ENCODE measurements at regions not wholly inside any gene's neighbourhood (a gene's known extent, or its start where the extent isn't known, plus 50 kb on each side); places are given as distances from the start of the nearest gene placed in this dataset.

- Histone ChIP-seq H3K9me3 (no peaks in the 10 kb centered on the region), H3K27ac (no peak overlapping the region), H3K4me1 (no peaks in the 10 kb centered on the region), H3K27me3 (no peaks in the 10 kb centered on the region), H3K36me3 (no peaks in the 10 kb centered on the region), H3K4me3 (replicated peaks in 1 of 3) (no peak overlapping the region)
- DNase-seq, result no peak
- 75 to 85% methylated on average over 17 of the region's 17 CpGs for WGBS, 2 donors
- TF ChIP-seq CTCF (IDR thresholded peaks at IDR 0.05) (no peak), POLR2A (IDR thresholded peaks at IDR 0.05) (no peak)
- intact Hi-C loops (cut with DNase I), result no loop called here
These were observed 337.0 kb downstream of the EIPR1 start for GRCh38 chr2:3040496-3041140.

GRCh38 chr2:3040066-3040428 lies 337.6 kb downstream of the EIPR1 start:
- Histone ChIP-seq H3K9me3 (no peaks in the 10 kb centered on the region), H3K36me3 (no peaks in the 10 kb centered on the region), H3K27me3 (no peaks in the 10 kb centered on the region), H3K4me1 (no peaks in the 10 kb centered on the region), H3K27ac (no peak overlapping the region), H3K4me3 (replicated peaks in 1 of 3) (no peak overlapping the region)
- no peak for DNase-seq
- no peak for TF ChIP-seq CTCF (IDR thresholded peaks at IDR 0.05)
- TF ChIP-seq POLR2A (IDR thresholded peaks at IDR 0.05), result no peak
- intact Hi-C loops (cut with DNase I), result no loop called here
- 85 to 89% methylated on average over 2 of the region's 2 CpGs for WGBS, 2 donors

- H3K27ac ChIP-seq, result no peak overlapping the region
- H3K4me3 ChIP-seq (replicated peaks in 1 of 3), result no peak overlapping the region
- 88 to 92% methylated on average over 15 to 16 of the region's 16 CpGs for WGBS, 2 donors
- intact Hi-C loops (cut with DNase I), result no loop called here
- no peak for DNase-seq
- no peaks in the 10 kb centered on the region for H3K27me3 ChIP-seq
- H3K4me1 ChIP-seq, result no peaks in the 10 kb centered on the region
- TF ChIP-seq POLR2A (IDR thresholded peaks at IDR 0.05) (no peak), CTCF (IDR thresholded peaks at IDR 0.05) (no peak)
- H3K9me3 ChIP-seq, result no peaks in the 10 kb centered on the region
- H3K36me3 ChIP-seq, result no peaks in the 10 kb centered on the region
These were observed 338.2 kb downstream of the EIPR1 start for GRCh38 chr2:3039188-3040065.

GRCh38 chr2:3038636-3039035 lies 339.0 kb downstream of the EIPR1 start:
- no peak overlapping the region for H3K4me3 ChIP-seq (replicated peaks in 1 of 3)
- DNase-seq, result no peak
- TF ChIP-seq CTCF (IDR thresholded peaks at IDR 0.05) (no peak), POLR2A (IDR thresholded peaks at IDR 0.05) (no peak)
- no peaks in the 10 kb centered on the region for H3K9me3 ChIP-seq
- no peaks in the 10 kb centered on the region for H3K27me3 ChIP-seq
- no peaks in the 10 kb centered on the region for H3K4me1 ChIP-seq
- WGBS, 2 donors, result 90% methylated on average over 12 of the region's 12 CpGs
- intact Hi-C loops (cut with DNase I), result no loop called here
- H3K27ac ChIP-seq, result no peak overlapping the region
- H3K36me3 ChIP-seq, result no peaks in the 10 kb centered on the region

All from thyroid gland (tissue), 4 donors.